ENCODE measurements at regions not wholly inside any gene's neighbourhood (a gene's known extent, or its start where the extent isn't known, plus 50 kb on each side); places are given as distances from the start of the nearest gene placed in this dataset.

- DNase-seq: no peak
- H3K27ac ChIP-seq: no peak overlapping the region
- H3K9me3 ChIP-seq: peaks cover 0 to 15% (median 0%) of the 10 kb centered on the region in 3 donors
- H3K4me1 ChIP-seq: peaks cover 42 to 53% (median 52%) of the 10 kb centered on the region in 3 donors
- H3K27me3 ChIP-seq: peaks cover 33 to 100% (median 41%) of the 10 kb centered on the region in 4 donors
- peak overlapping the region in 2 of 4 donors; percentile 36 to 57 for H3K4me3 ChIP-seq
- 2 to 4% methylated on average over 24 to 32 of the region's 73 CpGs for WGBS, 2 donors
- intact Hi-C loops (cut with DNase I): no loop called here
- TF ChIP-seq POLR2A (IDR thresholded peaks at IDR 0.05) (no peak), CTCF (IDR thresholded peaks at IDR 0.05) (no peak)
- H3K36me3 ChIP-seq: no peaks in the 10 kb centered on the region
Observed at GRCh38 chr3:43994657-43995546, 246.8 kb upstream of the TOPAZ1 start.

GRCh38 chr3:43995547-43996378 is 245.9 kb upstream of the TOPAZ1 start:
- TF ChIP-seq CTCF (IDR thresholded peaks at IDR 0.05): no peak
- TF ChIP-seq POLR2A (IDR thresholded peaks at IDR 0.05): no peak
- 2 to 3% methylated on average over 19 to 32 of the region's 58 CpGs for WGBS, 2 donors
- H3K4me1 ChIP-seq: peaks cover 42 to 57% (median 52%) of the 10 kb centered on the region in 3 donors
- peak overlapping the region in 2 of 4 donors; percentile 36 to 57 for H3K4me3 ChIP-seq
- intact Hi-C loops (cut with DNase I): no loop called here
- H3K9me3 ChIP-seq: peaks cover 0 to 11% (median 0%) of the 10 kb centered on the region in 3 donors
- no peak for DNase-seq
- H3K27me3 ChIP-seq: peaks cover 33 to 100% (median 42%) of the 10 kb centered on the region in 4 donors
- no peaks in the 10 kb centered on the region for H3K36me3 ChIP-seq
- H3K27ac ChIP-seq: no peak overlapping the region

- no peaks in the 10 kb centered on the region for H3K36me3 ChIP-seq
- H3K4me1 ChIP-seq: peaks cover 42 to 59% (median 52%) of the 10 kb centered on the region in 3 donors
- no peak overlapping the region for H3K27ac ChIP-seq
- H3K27me3 ChIP-seq: peaks cover 33 to 100% (median 45%) of the 10 kb centered on the region in 4 donors
- DNase-seq: no peak
- WGBS, 2 donors: 3 to 4% methylated on average over 14 to 40 of the region's 71 CpGs
- peak overlapping the region in 3 of 4 donors; percentile 8 to 57 (median 36) for H3K4me3 ChIP-seq
- intact Hi-C loops (cut with DNase I): no loop called here
- TF ChIP-seq CTCF (IDR thresholded peaks at IDR 0.05): no peak
- no peak for TF ChIP-seq POLR2A (IDR thresholded peaks at IDR 0.05)
- peaks cover 0 to 2% (median 0%) of the 10 kb centered on the region in 3 donors for H3K9me3 ChIP-seq
Observed at GRCh38 chr3:43996379-43997301, 245.0 kb upstream of the TOPAZ1 start.

- no peak for TF ChIP-seq POLR2A (IDR thresholded peaks at IDR 0.05)
- TF ChIP-seq CTCF (IDR thresholded peaks at IDR 0.05): no peak
- Histone ChIP-seq H3K27ac (no peak overlapping the region), H3K4me1 (peaks cover 42 to 59% (median 52%) of the 10 kb centered on the region in 3 donors), H3K9me3 (no peaks in the 10 kb centered on the region), H3K4me3 (peak overlapping the region in 3 of 4 donors; percentile 8 to 66 (median 36)), H3K27me3 (peaks cover 33 to 100% (median 47%) of the 10 kb centered on the region in 4 donors), H3K36me3 (no peaks in the 10 kb centered on the region)
- DNase-seq: no peak
- 3% methylated on average over 12 of the region's 12 CpGs for WGBS, 2 donors
- intact Hi-C loops (cut with DNase I): no loop called here
Observed at GRCh38 chr3:43997316-43997715, 244.4 kb upstream of the TOPAZ1 start.
